NCI-H748 treated with DMSO at 0.1 percent for 48 hours (cell line): ENCODE measurements at regions not wholly inside any gene's neighbourhood (a gene's known extent, or its start where the extent isn't known, plus 50 kb on each side); places are given as distances from the start of the nearest gene placed in this dataset.

Experiments
- DNase-seq: peaks from one replicate; lab custom pipeline; 2025; lab: John Stamatoyannopoulos, UW

DNA sequence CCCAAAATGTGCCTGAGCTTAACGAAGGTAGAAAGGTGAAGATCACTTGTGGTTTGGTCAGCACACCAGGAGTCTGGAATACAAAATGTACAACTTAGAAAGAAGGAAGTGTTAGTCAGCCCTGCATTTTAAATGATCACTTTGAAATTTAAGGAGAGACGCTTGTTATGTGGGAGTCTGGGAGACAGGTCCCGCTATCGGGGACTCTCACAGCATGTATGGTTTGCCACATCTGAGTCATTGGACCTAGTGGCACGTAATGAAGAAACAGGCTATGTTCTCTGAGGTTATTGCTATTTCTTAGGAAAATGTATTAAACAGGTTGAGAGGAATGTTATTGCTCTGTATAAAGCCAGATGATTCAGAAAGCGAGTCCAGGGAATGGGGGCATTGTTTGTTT is 2362.5 kb upstream of the WWC1 start:
- no peak for DNase-seq

GRCh38 chr5:165940541-165940940 is 2350.9 kb upstream of the WWC1 start:
- no peak for DNase-seq

- DNase-seq, result no peak
Measured at GRCh38 chr5:165956854-165957253, 2334.6 kb upstream of the WWC1 start.

DNA sequence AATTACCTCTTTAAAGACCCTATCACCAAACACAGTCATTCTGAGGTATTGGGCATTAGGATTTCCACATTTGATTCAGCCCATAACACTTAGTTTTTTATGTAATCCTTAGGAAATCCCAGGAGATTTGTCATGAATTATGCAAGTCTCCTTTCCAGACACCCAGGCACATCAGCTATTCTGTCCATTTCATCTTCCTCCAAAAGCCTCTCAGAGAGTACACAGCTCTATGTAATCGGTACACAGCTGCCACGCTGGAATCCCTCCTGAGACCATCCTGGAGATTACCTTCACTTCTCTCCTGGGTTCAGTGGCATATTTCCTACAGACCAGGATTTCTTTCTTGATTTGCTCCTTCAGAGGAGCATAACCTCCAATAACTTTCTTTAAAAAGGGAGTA is 2309.8 kb upstream of the WWC1 start:
- no peak for DNase-seq

DNA sequence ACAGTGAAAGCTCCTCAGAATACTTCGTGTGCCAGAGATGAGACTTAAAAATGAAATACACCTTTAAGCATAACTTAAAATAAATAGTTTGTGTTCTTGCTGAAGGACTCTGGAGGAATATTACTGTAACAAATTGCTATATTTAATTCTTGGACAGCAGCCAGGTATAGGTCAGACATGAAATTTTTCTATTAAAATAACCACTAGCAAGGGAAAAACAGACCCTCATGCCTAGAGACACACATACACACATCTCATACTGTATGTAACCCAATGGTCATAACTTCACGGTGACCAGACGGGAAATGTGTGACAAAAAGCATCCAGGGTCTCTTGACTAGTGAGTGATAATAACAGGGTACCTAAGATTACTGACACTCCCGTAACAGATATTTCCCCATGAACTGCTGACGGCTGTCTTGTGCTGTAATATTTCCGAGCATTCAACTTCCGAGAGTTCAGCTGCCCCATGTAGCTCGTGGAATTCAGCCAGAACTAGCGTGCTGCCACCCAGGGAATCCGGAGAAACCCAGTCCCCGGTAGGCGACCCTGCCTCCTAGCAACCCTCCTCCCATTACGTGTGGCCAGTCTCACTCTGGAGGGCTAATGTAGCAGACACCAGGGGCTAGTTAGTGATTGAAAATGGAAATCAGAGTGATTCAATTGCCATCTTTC is 2295.1 kb upstream of the WWC1 start:
- DNase-seq, result no peak

DNA sequence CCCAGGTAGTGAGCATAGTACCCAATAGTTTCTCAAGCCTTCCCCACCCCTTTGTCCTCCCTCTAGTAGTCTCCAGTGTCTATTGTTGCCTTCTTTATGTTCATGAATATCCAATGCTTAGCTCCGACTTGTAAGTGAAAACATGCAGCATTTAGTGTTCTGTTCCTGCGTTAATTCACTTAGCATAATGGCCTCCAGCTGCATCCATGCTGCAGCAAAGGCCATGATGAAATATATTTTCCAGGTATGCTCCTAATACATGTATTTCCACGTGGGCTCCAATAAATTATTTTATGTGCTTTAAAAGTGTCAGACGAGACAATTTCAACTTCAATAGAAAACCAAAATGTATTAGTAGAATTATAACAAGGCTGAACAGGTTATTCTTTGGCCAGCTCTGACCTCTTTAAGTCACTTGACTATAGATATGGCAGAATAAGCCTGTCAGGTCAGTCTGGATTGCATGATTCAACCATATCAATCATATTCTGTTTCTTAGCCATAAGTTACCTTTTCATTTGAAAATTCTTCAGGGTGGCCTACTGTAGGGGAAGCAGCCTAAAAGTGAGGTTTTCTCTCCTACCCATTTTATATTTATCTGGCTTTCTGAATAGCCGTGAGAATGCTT is 2291.6 kb upstream of the WWC1 start:
- no peak for DNase-seq

GRCh38 chr5:166004006-166004405 is 2287.4 kb upstream of the WWC1 start:
- no peak for DNase-seq

DNA sequence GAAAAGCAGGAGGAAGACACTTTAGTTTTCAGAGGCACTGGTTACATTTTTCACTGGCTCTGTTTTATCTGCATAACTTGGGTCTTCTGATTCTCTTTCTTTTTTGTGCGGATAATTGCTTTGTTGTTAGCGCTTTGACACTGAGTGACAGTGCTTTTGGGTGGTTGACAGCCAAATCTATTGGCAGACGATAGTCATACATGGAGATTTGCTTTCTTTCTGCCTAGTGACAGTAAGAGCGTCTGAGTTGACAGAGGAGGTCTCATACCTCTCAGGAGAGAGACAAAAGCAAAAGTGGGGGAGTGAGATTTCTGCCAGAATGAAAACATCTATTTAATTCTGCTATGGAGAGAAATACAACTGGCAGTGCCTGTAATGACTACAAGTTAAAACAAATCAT is 2278.0 kb upstream of the WWC1 start:
- no peak for DNase-seq

DNA sequence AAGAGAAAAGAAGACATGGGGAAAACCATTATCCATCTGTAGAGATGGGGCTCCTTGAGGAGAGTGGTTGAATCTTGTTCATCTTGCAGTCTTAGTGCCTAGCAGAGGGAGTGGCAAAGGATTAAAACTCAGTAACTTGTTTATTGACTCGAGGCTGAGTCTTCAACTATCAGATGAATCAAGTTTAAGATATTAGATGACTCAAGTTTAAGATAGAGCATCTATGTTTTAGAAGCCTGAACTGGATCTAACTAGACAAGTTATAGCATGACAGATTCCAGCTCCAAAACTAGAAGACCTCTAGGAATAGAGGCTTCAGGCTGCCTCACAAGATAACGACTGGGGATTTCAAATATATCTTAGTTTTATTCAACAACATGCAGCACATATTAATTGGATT is 2277.2 kb upstream of the WWC1 start:
- DNase-seq, result no peak

GRCh38 chr5:166018716-166019115 is 2272.7 kb upstream of the WWC1 start:
- DNase-seq, result no peak

GRCh38 chr5:166022065-166022464 is 2269.4 kb upstream of the WWC1 start:
- no peak for DNase-seq

DNA sequence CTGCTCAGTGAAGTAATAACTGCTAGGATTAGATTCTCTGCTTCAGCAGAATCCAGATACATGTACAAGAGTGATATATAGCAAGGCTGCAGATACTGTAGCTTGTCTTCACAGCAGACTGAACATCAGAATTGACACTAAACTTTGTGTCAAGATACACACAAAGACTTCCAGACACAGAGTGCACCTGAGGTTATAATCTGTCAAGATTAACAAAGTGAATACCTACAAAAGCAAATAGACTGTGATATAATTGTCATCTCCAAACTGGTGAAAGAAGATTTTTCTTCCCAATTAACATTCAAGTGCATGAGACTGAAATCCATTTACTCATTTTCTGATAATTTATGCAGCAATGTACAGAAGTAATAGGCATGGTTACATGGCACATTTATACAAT is 2266.5 kb upstream of the WWC1 start:
- DNase-seq, result no peak

- DNase-seq, result no peak
Measured at GRCh38 chr5:166027582-166027981, 2263.9 kb upstream of the WWC1 start.

- no peak for DNase-seq
Measured at GRCh38 chr5:166031926-166032325, 2259.5 kb upstream of the WWC1 start.

DNA sequence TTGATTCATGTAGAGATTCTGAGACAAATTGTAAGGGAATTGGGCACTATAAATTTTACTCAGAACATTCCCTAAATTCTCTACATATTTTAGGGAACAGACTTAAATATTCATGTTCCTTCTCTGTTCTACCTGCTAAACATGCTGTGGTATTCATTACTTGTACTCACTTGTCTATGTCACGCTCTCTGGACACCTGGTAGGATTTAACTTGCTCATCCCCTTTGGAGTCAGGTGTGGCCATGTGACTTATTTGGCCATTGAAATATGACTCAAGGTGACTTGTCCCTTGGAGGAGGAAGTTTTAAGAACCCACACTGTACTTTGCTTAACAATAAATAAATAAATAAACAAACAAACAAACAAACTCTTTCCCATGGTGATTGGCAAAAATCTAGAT is 2258.8 kb upstream of the WWC1 start:
- no peak for DNase-seq

DNA sequence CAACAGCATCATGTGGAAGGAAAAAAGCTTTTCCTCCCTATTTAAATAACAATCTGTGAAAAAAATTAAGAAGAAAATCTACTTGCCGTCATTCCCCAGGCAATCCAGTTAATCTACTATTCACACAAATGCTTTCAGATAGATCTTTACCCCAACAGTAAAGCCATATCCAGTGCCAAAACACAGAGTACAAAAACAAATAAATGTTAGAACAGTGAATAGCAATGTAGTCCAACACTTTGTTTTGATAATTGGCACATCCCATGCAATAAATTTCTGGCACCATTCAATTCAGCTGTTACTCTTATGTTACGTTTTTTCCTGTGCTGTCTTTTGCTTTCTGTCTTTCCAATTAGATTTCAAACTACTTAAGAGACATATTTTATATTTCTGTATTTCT is 2245.5 kb upstream of the WWC1 start:
- DNase-seq, result no peak

DNA sequence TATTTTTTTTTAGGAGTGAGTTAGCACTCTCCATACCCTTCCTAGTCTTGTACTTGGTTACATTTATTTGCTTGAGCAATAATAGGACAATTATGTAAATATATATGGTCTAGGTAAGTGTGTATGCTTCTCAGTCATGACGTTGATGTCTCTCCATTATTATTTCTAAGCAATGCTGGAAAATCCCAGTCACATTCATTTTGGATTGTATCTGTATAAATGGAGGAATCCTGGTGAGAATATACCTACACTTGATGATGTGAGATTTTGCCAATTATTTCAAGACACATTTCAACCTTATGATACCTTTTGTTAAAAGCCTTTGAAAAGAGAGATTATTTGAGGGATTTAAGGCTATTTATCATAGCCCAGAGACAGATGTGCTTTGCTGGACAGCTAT is 2244.5 kb upstream of the WWC1 start:
- DNase-seq, result no peak

DNA sequence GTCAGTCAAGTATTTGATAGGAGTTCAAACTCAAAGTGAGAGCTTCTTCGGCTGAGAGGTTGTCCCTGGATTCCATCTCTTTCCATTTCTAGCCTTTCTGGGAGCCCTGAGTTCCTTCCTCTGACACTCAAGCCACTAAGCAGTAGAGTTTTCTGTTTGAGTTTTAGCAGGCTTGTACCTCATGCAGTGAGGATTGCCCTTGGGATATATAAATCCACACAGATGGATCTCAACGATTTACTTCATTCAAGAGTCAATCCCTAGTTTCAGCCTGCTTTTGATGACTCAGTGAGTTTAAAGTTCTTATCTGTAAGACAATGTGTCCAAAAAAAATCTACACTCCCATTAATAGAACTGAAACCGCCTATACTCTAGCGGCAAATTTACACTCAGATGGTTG is 2240.9 kb upstream of the WWC1 start:
- DNase-seq, result no peak

GRCh38 chr5:166058660-166059059 is 2232.8 kb upstream of the WWC1 start:
- no peak for DNase-seq

DNA sequence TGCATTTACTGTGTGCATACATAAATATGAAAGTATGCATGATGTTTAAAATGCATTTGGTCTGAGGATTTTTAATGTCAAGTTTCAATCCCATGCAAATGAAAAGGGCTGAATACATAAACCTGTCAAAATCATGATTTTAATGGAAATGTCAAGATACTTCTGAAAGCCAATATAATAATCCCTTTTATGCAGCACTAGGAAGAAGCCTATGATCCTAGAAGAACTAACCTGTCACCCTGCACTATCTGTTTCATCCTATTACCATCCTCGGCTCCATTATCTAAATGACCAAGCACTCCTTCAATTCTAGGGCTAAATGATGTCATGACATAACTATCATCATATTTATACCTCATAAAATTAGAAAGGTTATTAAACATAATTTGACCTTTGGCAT is 2229.4 kb upstream of the WWC1 start:
- DNase-seq, result no peak

GRCh38 chr5:166062719-166063118 is 2228.7 kb upstream of the WWC1 start:
- DNase-seq, result no peak

DNA sequence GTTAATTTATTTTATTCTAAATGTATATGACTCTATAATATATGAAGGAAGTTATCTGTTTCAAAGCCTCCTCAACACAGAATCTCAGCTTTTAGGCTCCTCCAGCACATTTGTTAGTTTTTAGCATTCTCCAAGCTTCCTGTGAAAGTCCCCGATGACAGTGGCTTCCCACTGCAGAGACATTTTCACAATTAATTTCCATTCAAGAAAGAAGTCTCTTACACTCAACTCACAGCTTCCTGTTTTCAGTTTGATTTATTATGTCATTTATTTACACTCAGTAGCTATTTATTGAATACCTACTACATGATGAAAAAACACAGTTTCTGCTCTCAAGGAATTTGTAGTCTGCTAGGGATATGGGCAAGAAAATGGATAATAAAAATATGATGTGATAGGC is 2228.2 kb upstream of the WWC1 start:
- no peak for DNase-seq

DNA sequence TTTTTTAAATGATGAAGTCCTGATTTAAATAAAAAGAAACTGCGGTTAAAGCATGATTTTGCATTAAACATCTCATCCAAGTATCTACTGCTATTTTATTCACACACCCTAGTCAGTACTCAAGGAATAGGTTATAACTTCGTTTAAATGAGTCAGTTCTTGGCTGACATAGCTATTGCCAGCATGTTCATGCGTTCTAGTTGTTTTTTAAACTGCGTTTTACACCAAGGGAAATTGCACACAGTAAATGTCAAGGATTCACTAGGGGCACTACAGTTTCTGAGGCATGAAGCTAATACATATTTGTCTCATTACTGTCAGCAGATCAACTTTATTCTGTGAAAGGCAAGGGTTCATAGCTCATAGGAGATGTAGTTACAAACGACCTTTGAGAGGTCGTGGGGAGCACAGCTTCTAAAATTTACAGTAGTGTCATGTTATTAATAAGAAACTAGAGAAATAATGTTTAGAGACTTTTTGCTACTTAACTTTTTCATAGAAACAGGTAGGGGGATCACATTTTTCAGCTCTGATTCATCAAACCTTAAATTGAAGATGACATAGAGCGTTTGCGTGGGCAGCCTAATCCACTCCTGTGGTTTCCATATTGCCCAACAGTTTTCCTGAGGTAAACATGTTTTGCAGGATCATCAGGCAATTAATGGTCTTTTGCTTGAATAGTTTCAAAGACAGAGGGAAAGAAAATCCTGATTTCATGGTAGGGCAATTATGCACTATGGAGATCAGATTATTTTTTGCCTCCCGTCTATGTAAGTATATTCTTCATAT is 2222.7 kb upstream of the WWC1 start:
- DNase-seq, result no peak
